ENCODE measurements at regions not wholly inside any gene's neighbourhood (a gene's known extent, or its start where the extent isn't known, plus 50 kb on each side); places are given as distances from the start of the nearest gene placed in this dataset.
"Not testable (repeated sequence)": the region's sequence is repeated elsewhere in the genome, so short reads cannot be mapped to it uniquely, and the experiment has no call there.

GRCh38 chr7:9030976-9031375 lies 597.6 kb downstream of the NXPH1 start:
- TF ChIP-seq POLR2A (IDR thresholded peaks at IDR 0.05) (no peak), POLR2AphosphoS5 (IDR thresholded peaks at IDR 0.05; ENCODE audit: insufficient read depth in 1 of 2, low read depth in 1 of 2) (no peak), CTCF (IDR thresholded peaks at IDR 0.05) (no peak)
- no peaks in the 10 kb centered on the region for H3K9me3 ChIP-seq
- no peak for DNase-seq (ENCODE audit: extremely low spot score in 2 of 2)
- no peaks in the 10 kb centered on the region for H3K27me3 ChIP-seq
- H3K27ac ChIP-seq = no peak overlapping the region
- no peaks in the 10 kb centered on the region for H3K4me1 ChIP-seq
- no peak overlapping the region for H3K4me3 ChIP-seq
- H3K36me3 ChIP-seq = no peaks in the 10 kb centered on the region
- intact Hi-C loops (cut with DNase I) = no loop called here

- Histone ChIP-seq H3K36me3 (no peaks in the 10 kb centered on the region), H3K9me3 (no peaks in the 10 kb centered on the region), H3K4me1 (no peaks in the 10 kb centered on the region), H3K27ac (no peak overlapping the region), H3K4me3 (no peak overlapping the region), H3K27me3 (no peaks in the 10 kb centered on the region)
- no peak for TF ChIP-seq CTCF (IDR thresholded peaks at IDR 0.05)
- TF ChIP-seq POLR2A (IDR thresholded peaks at IDR 0.05) = no peak
- TF ChIP-seq POLR2AphosphoS5 (IDR thresholded peaks at IDR 0.05; ENCODE audit: insufficient read depth in 1 of 2, low read depth in 1 of 2) = no peak
- intact Hi-C loops (cut with DNase I) = no loop called here
- no peak for DNase-seq (ENCODE audit: extremely low spot score in 2 of 2)
Measured at GRCh38 chr7:9031386-9031785, 598.0 kb downstream of the NXPH1 start.

- TF ChIP-seq CTCF (IDR thresholded peaks at IDR 0.05) = no peak
- no peak for TF ChIP-seq POLR2A (IDR thresholded peaks at IDR 0.05)
- TF ChIP-seq POLR2AphosphoS5 (IDR thresholded peaks at IDR 0.05; ENCODE audit: insufficient read depth in 1 of 2, low read depth in 1 of 2) = no peak
- H3K4me3 ChIP-seq = no peak overlapping the region
- H3K27me3 ChIP-seq = no peaks in the 10 kb centered on the region
- intact Hi-C loops (cut with DNase I) = no loop called here
- DNase-seq (ENCODE audit: extremely low spot score in 2 of 2) = no peak
- H3K36me3 ChIP-seq = no peaks in the 10 kb centered on the region
- no peaks in the 10 kb centered on the region for H3K4me1 ChIP-seq
- no peak overlapping the region for H3K27ac ChIP-seq
- no peaks in the 10 kb centered on the region for H3K9me3 ChIP-seq
Measured at GRCh38 chr7:9036080-9036479, 602.7 kb downstream of the NXPH1 start.

GRCh38 chr7:9071160-9071762 lies 637.9 kb downstream of the NXPH1 start:
- DNase-seq (ENCODE audit: extremely low spot score in 2 of 2) = no peak
- no peaks in the 10 kb centered on the region for H3K36me3 ChIP-seq
- no peak for TF ChIP-seq CTCF (IDR thresholded peaks at IDR 0.05)
- no peak for TF ChIP-seq POLR2A (IDR thresholded peaks at IDR 0.05)
- TF ChIP-seq POLR2AphosphoS5 (IDR thresholded peaks at IDR 0.05; ENCODE audit: insufficient read depth in 1 of 2, low read depth in 1 of 2) = no peak
- no peaks in the 10 kb centered on the region for H3K9me3 ChIP-seq
- H3K27ac ChIP-seq = no peak overlapping the region
- H3K4me3 ChIP-seq = no peak overlapping the region
- H3K27me3 ChIP-seq = no peaks in the 10 kb centered on the region
- no peaks in the 10 kb centered on the region for H3K4me1 ChIP-seq
- intact Hi-C loops (cut with DNase I) = no loop called here

GRCh38 chr7:9075774-9076173 lies 642.4 kb downstream of the NXPH1 start:
- H3K36me3 ChIP-seq; DNase-seq (ENCODE audit: extremely low spot score in 2 of 2); H3K4me1 ChIP-seq; intact Hi-C loops (cut with DNase I); H3K4me3 ChIP-seq; H3K9me3 ChIP-seq; H3K27ac ChIP-seq; H3K27me3 ChIP-seq: not testable (repeated sequence)
